ENCODE measurements at regions not wholly inside any gene's neighbourhood (a gene's known extent, or its start where the extent isn't known, plus 50 kb on each side); places are given as distances from the start of the nearest gene placed in this dataset.
"Not testable (repeated sequence)": the region's sequence is repeated elsewhere in the genome, so short reads cannot be mapped to it uniquely, and the experiment has no call there.

DNA sequence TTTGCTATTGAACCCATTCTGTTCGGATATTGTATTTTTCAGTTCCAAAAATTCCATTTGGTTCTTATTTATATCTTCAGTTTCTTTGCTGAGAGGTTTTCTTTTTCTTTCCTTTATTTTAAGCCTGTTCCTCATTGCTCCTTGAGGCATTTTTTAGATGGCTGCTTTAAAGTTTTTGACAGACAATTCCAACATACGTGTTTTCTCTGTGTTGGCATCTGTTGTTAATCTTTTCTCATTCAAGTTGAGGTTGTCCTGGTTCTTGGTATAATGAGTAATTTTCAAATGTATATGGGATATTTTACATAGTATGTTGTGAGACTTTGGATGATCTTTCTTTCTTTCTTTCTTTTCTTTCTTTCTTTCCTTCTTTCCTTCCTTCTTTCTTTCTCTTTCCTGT is 1078.0 kb upstream of the CELF2 start:
- no peaks in the 10 kb centered on the region for H3K36me3 Mint-ChIP-seq (ENCODE audit: unreplicated experiment)
- TF ChIP-seq, protein P1, sequence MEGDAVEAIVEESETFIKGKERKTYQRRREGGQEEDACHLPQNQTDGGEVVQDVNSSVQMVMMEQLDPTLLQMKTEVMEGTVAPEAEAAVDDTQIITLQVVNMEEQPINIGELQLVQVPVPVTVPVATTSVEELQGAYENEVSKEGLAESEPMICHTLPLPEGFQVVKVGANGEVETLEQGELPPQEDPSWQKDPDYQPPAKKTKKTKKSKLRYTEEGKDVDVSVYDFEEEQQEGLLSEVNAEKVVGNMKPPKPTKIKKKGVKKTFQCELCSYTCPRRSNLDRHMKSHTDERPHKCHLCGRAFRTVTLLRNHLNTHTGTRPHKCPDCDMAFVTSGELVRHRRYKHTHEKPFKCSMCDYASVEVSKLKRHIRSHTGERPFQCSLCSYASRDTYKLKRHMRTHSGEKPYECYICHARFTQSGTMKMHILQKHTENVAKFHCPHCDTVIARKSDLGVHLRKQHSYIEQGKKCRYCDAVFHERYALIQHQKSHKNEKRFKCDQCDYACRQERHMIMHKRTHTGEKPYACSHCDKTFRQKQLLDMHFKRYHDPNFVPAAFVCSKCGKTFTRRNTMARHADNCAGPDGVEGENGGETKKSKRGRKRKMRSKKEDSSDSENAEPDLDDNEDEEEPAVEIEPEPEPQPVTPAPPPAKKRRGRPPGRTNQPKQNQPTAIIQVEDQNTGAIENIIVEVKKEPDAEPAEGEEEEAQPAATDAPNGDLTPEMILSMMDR (IDR thresholded peaks at IDR 0.05; ENCODE audit: partially characterized antibody, unreplicated experiment), result no peak
- no peak overlapping the region for H3K4me3 Mint-ChIP-seq (ENCODE audit: unreplicated experiment)
- no peak for DNase-seq
- no peak overlapping the region for H3K27ac Mint-ChIP-seq (ENCODE audit: unreplicated experiment)
- H3K4me1 Mint-ChIP-seq (ENCODE audit: low read depth, unreplicated experiment), result no peaks in the 10 kb centered on the region
- peaks cover 2% of the 10 kb centered on the region for H3K27me3 Mint-ChIP-seq (ENCODE audit: unreplicated experiment)
- no peaks in the 10 kb centered on the region for H3K9me3 Mint-ChIP-seq (ENCODE audit: unreplicated experiment)

DNA sequence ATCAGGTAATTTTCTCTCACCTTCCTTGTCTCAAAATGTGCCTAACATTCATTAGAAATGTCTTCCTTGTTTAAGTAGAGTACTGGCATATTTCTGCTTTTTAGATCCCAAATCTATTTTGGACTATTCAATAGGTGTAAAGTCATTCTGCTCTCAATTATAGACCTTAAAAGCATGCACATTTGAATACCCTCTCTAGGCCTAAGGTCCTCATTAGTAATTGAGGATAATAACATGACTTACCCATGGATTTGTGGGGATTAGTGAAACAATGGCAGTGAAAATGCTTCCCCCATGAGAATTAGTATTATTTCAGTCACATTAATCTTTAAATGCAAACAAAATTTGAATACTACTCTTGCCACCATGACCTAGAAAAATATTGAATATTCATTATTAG is 1073.0 kb upstream of the CELF2 start:
- TF ChIP-seq, protein P1 (IDR thresholded peaks at IDR 0.05; ENCODE audit: partially characterized antibody, unreplicated experiment), result no peak
- Mint-ChIP-seq H3K27ac (ENCODE audit: unreplicated experiment) (no peak overlapping the region), H3K4me1 (ENCODE audit: low read depth, unreplicated experiment) (no peaks in the 10 kb centered on the region), H3K27me3 (ENCODE audit: unreplicated experiment) (no peaks in the 10 kb centered on the region), H3K9me3 (ENCODE audit: unreplicated experiment) (no peaks in the 10 kb centered on the region), H3K4me3 (ENCODE audit: unreplicated experiment) (no peak overlapping the region), H3K36me3 (ENCODE audit: unreplicated experiment) (no peaks in the 10 kb centered on the region)
- DNase-seq, result no peak

DNA sequence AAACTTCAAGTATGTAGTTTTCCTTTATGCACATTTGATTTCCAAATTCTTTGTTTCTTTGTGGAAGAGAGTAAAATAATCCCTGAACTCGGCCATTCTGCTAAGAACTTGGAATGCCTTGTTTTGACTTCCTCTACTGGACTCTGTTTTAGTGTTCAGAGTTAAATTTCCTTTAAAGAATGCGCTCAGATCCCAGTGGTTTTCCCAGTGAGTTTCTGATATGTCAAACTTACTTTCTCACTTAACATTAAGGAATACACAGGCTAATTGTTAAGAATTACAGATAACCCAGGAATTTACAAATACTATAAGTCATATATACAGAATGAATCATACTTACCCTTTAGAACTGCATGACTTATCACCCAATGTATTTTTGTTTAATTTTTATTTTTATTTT is 1067.6 kb upstream of the CELF2 start:
- no peak for DNase-seq
- no peaks in the 10 kb centered on the region for H3K4me1 Mint-ChIP-seq (ENCODE audit: low read depth, unreplicated experiment)

DNA sequence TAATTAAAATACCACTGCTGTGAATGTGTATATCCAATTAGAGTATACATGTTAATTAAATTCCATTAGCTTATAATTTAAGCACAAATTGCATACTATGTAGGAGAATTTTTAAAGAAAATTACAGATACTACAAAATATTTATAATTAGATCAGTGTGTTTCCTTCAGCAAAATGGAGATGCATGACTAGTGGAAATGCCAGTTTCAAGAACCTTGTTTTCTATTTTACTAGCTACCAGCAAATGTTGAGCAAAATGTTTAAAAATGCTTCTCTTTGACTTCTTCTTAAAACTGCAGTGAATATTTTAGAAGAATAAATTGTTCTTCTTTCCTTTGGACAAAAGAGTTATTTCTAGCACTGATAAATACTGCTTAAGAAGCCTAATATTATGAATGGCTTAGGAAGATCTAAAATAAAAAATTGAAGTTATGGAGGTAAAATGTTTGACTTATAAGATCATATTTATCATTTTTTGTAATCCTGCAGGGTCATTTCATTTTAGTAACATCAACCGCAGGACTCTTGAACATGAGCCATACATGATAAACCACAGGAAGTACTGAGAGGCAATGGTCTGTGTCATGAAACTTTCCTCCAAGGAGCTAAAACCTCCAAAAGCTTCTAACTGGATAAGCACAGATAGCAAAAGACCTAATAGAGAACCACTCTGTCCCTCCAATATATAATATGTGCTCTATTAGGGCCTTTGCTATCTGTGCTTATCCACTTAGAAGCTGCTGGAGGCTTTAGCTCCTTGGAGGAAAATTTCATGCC is 1066.0 kb upstream of the CELF2 start:
- Mint-ChIP-seq H3K36me3 (ENCODE audit: unreplicated experiment) (no peaks in the 10 kb centered on the region), H3K4me3 (ENCODE audit: unreplicated experiment) (no peak overlapping the region), H3K9me3 (ENCODE audit: unreplicated experiment) (peaks cover 1% of the 10 kb centered on the region), H3K27me3 (ENCODE audit: unreplicated experiment) (no peaks in the 10 kb centered on the region), H3K27ac (ENCODE audit: unreplicated experiment) (no peak overlapping the region), H3K4me1 (ENCODE audit: low read depth, unreplicated experiment) (no peaks in the 10 kb centered on the region)
- TF ChIP-seq, protein P1 (IDR thresholded peaks at IDR 0.05; ENCODE audit: partially characterized antibody, unreplicated experiment), result no peak
- no peak for DNase-seq

More for the DNA sequence above, 1067.6 kb upstream of the CELF2 start:
- TF ChIP-seq, protein P1 (IDR thresholded peaks at IDR 0.05; ENCODE audit: partially characterized antibody, unreplicated experiment), result no peak
- Mint-ChIP-seq H3K27me3 (ENCODE audit: unreplicated experiment) (no peaks in the 10 kb centered on the region), H3K36me3 (ENCODE audit: unreplicated experiment) (no peaks in the 10 kb centered on the region), H3K27ac (ENCODE audit: unreplicated experiment) (no peak overlapping the region), H3K9me3 (ENCODE audit: unreplicated experiment) (no peaks in the 10 kb centered on the region), H3K4me3 (ENCODE audit: unreplicated experiment) (no peak overlapping the region)

DNA sequence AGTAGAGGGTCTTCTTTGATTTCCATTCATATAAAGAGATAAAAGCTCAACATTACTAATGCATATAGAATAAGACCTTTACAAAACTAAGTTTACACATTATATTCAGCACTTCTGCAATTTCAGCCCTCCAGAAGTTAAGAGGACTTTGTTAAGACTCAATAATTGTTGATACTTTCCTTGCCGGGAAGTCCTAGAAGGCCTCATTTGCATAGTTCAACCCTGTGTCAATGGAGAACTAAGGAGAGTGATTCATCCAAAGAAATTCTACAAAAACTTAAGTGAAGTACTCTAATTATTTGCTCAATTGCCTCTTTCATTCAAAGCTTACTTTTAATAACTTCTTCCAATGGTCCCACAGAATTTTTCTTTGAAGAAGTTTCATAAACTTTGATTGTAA is 1060.3 kb upstream of the CELF2 start:
- peaks cover 1% of the 10 kb centered on the region for H3K9me3 Mint-ChIP-seq (ENCODE audit: unreplicated experiment)

DNA sequence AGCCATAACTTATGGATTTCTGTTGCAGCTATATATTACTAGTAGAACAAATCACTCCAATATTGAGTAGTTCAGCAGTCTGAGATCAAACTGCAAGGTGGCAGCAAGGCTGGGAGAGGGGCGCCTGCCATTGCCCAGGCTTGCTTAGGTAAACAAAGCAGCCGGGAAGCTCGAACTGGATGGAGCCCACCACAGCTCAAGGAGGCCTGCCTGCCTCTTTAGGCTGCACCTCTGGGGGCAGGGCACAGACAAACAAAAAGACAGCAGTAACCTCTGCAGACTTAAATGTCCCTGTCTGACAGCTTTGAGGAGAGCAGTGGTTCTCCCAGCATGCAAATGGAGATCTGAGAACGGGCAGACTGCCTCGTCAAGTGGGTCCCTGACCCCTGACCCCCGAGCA is 1059.8 kb upstream of the CELF2 start:
- H3K27ac Mint-ChIP-seq (ENCODE audit: unreplicated experiment); H3K36me3 Mint-ChIP-seq (ENCODE audit: unreplicated experiment); H3K9me3 Mint-ChIP-seq (ENCODE audit: unreplicated experiment); H3K4me1 Mint-ChIP-seq (ENCODE audit: low read depth, unreplicated experiment); H3K27me3 Mint-ChIP-seq (ENCODE audit: unreplicated experiment); H3K4me3 Mint-ChIP-seq (ENCODE audit: unreplicated experiment); DNase-seq: not testable (repeated sequence)

More for the DNA sequence above, 1060.3 kb upstream of the CELF2 start:
- TF ChIP-seq, protein P1 (IDR thresholded peaks at IDR 0.05; ENCODE audit: partially characterized antibody, unreplicated experiment), result no peak
- H3K27ac Mint-ChIP-seq (ENCODE audit: unreplicated experiment), result no peak overlapping the region
- no peaks in the 10 kb centered on the region for H3K36me3 Mint-ChIP-seq (ENCODE audit: unreplicated experiment)
- H3K27me3 Mint-ChIP-seq (ENCODE audit: unreplicated experiment), result no peaks in the 10 kb centered on the region
- no peaks in the 10 kb centered on the region for H3K4me1 Mint-ChIP-seq (ENCODE audit: low read depth, unreplicated experiment)
- DNase-seq, result no peak
- no peak overlapping the region for H3K4me3 Mint-ChIP-seq (ENCODE audit: unreplicated experiment)
